ENCODE measurements at regions not wholly inside any gene's neighbourhood (a gene's known extent, or its start where the extent isn't known, plus 50 kb on each side); places are given as distances from the start of the nearest gene placed in this dataset.

GRCh38 chr2:215658635-215659305 is 222.9 kb upstream of the FN1 start (continued):
- TF ChIP-seq BHLHE40 (IDR thresholded peaks at IDR 0.05; ENCODE audit: borderline replicate concordance in 1 of 2, low read depth in 2 of 2, low read length in 1 of 2) = no peak
- no peak for TF ChIP-seq ZBTB4 (CRISPR knock-in tag; IDR thresholded peaks at IDR 0.05)

- no peaks in the 10 kb centered on the region for H3K36me3 ChIP-seq (ENCODE audit: control insufficient read depth in 2 of 2, insufficient read depth in 2 of 2, low read length in 1 of 2)
- SMC1A ChIA-PET (ENCODE audit: uncharacterized antibody, unreplicated experiment) = interaction anchor here (0.8 to 1.5 kb wide), 2 partner anchors 9 to 151 kb away, joined by 3 to 5 read pairs; no protein-coding TSS in a partner anchor
- H3K4me1 ChIP-seq (ENCODE audit: control insufficient read depth, insufficient read depth, low read length) = no peaks in the 10 kb centered on the region
- no peak overlapping the region for H2AFZ ChIP-seq (ENCODE audit: control insufficient read depth, low read depth, low read length)
- 31% methylated on average over 5 of the region's 5 CpGs for WGBS (ENCODE audit: insufficient coverage, insufficient replicate concordance, low lambda C conversion rate, missing lambda C conversion rate)
- no peak overlapping the region for H3K4me3 ChIP-seq
- intact Hi-C loops (cut with micrococcal nuclease; ENCODE audit: unreplicated experiment) (no loop called here), in situ Hi-C loops (cut with MboI) (no loop called here)
- H3K79me2 ChIP-seq (ENCODE audit: control insufficient read depth, insufficient read depth, low read length) = no peaks in the 10 kb centered on the region
- POLR2A ChIA-PET = no interaction called here
- CTCF ChIA-PET = no interaction called here
- ATAC-seq = no peak
- H3K27ac ChIP-seq (ENCODE audit: control insufficient read depth, insufficient read depth) = no peak overlapping the region
- no peak overlapping the region for H3K9ac ChIP-seq (ENCODE audit: control insufficient read depth, insufficient read depth, low read length)
- DNase-seq (ENCODE audit: low read depth, low spot score) = no peak
- no peaks in the 10 kb centered on the region; a peak in 1 of 4 replicates for H3K27me3 ChIP-seq (replicated peaks in 1 of 2; ENCODE audit: control insufficient read depth in 2 of 2, insufficient read depth in 2 of 2, low read length in 1 of 2)
- no TSS peak for BruUV-seq (replicated peaks)
- H4K20me1 ChIP-seq (ENCODE audit: control insufficient read depth, insufficient read depth) = no peaks in the 10 kb centered on the region
- H3K9me3 ChIP-seq (replicated peaks; ENCODE audit: control insufficient read depth, insufficient read depth, low read length) = no peaks in the 10 kb centered on the region
- RAD21 ChIA-PET (ENCODE audit: unreplicated experiment) = no interaction called here
- no peak for FAIRE-seq
- H3K4me2 ChIP-seq (ENCODE audit: control insufficient read depth, insufficient read depth) = no peak overlapping the region
- TF ChIP-seq BCL3 (IDR thresholded peaks at IDR 0.05; ENCODE audit: borderline replicate concordance, insufficient read depth, low read depth, low read length, poor library complexity, severe bottlenecking) (no peak), ZBTB40 (IDR thresholded peaks at IDR 0.05; ENCODE audit: borderline replicate concordance) (no peak), WRNIP1 (IDR thresholded peaks at IDR 0.05; ENCODE audit: borderline replicate concordance, low read depth, low read length) (no peak), CUX1 (IDR thresholded peaks at IDR 0.05; ENCODE audit: insufficient replicate concordance, low read depth, low read length) (no peak)
These were observed 222.0 kb upstream of the FN1 start for GRCh38 chr2:215657844-215658243.
